GM23248 (cell line): ENCODE measurements at regions not wholly inside any gene's neighbourhood (a gene's known extent, or its start where the extent isn't known, plus 50 kb on each side); places are given as distances from the start of the nearest gene placed in this dataset.
"Not testable (repeated sequence)": the region's sequence is repeated elsewhere in the genome, so short reads cannot be mapped to it uniquely, and the experiment has no call there.

Experiments
- DNase-seq: peaks from one replicate; pipeline ENCODE4 v3.0.0-alpha.2; 2015
- H2AFZ ChIP-seq: fragments of 200-600 bp; sonication (generic); 2 replicates; pipeline ENCODE4 v1.6.1; 2016; ENCODE audit warnings: antibody characterized with exemption
- H3F3A ChIP-seq: fragments of 200-600 bp; sonication (generic); 2 replicates; pipeline ENCODE4 v1.6.1; 2016; ENCODE audit warnings: mild to moderate bottlenecking, antibody characterized with exemption, mixed run types; ENCODE audit not compliant: insufficient read depth
- H3K27ac ChIP-seq: fragments of 200-600 bp; sonication (generic); 2 replicates; pipeline ENCODE4 v1.5.1; 2016; ENCODE audit warnings: mild to moderate bottlenecking
- H3K27me3 ChIP-seq: fragments of 200-600 bp; sonication (generic); replicated peaks from 2 replicates; pipeline ENCODE4 v1.6.1; 2016; ENCODE audit warnings: mild to moderate bottlenecking; ENCODE audit not compliant: insufficient read depth
- H3K36me3 ChIP-seq: fragments of 200-600 bp; sonication (generic); 2 replicates; pipeline ENCODE4 v1.6.1; 2016; ENCODE audit warnings: low read depth, mild to moderate bottlenecking
- H3K4me1 ChIP-seq: fragments of 200-600 bp; sonication (generic); 2 replicates; pipeline ENCODE4 v1.6.1; 2016; ENCODE audit warnings: mild to moderate bottlenecking; ENCODE audit not compliant: insufficient read depth
- H3K4me2 ChIP-seq: fragments of 200-600 bp; sonication (generic); one replicate; pipeline ENCODE4 v1.6.1; 2016; ENCODE audit warnings: mild to moderate bottlenecking; ENCODE audit not compliant: unreplicated experiment
- H3K4me3 ChIP-seq: fragments of 200-600 bp; sonication (generic); 2 replicates; pipeline ENCODE4 v1.5.1; 2016; ENCODE audit warnings: mild to moderate bottlenecking
- H3K79me2 ChIP-seq: fragments of 200-600 bp; sonication (generic); 2 replicates; pipeline ENCODE4 v1.6.1; 2016; ENCODE audit warnings: mild to moderate bottlenecking; ENCODE audit not compliant: insufficient read depth
- H3K9ac ChIP-seq: fragments of 200-600 bp; sonication (generic); 2 replicates; pipeline ENCODE4 v1.6.1; 2016; ENCODE audit warnings: mild to moderate bottlenecking
- H3K9me2 ChIP-seq: fragments of 200-600 bp; sonication (generic); 2 replicates; pipeline ENCODE4 v1.6.1; 2016; ENCODE audit warnings: mixed run types, mild to moderate bottlenecking, moderate library complexity; ENCODE audit not compliant: insufficient read depth
- H3K9me3 ChIP-seq: fragments of 200-600 bp; sonication (generic); one replicate; pipeline ENCODE4 v1.6.1; 2017; ENCODE audit warnings: low read depth
- H4K20me1 ChIP-seq: fragments of 200-600 bp; sonication (generic); 2 replicates; pipeline ENCODE4 v1.6.0; 2016; ENCODE audit not compliant: insufficient read depth
- EZH2 ChIP-seq: fragments of 200-600 bp; sonication (generic); IDR thresholded peaks from 2 replicates; pipeline ENCODE4 v1.6.1; 2018; ENCODE audit warnings: antibody characterized with exemption, mild to moderate bottlenecking; ENCODE audit not compliant: insufficient read depth, poor library complexity, severe bottlenecking
- EZH2phosphoT487 ChIP-seq: fragments of 200-600 bp; sonication (generic); IDR thresholded peaks from 2 replicates; pipeline ENCODE4 v1.6.1; 2018; ENCODE audit warnings: antibody characterized with exemption, moderate library complexity, mild to moderate bottlenecking, low read depth; ENCODE audit not compliant: insufficient read depth
- WGBS, 2 experiments: methylation state at CpG; one replicate each; pipeline ENCODE4 v1.1.6; 2015 to 2017; ENCODE audit warnings: low lambda C conversion rate in 2 of 2, low coverage in 1 of 2; ENCODE audit errors: missing lambda C conversion rate in 2 of 2; 5-methylcytosine and 5-hydroxymethylcytosine counted together
- in situ Hi-C: fragments of 300-500 bp; cut with MboI; formaldehyde crosslinking; loops from 2 replicates; pipeline ENCODE4 v1.15.0; 2020

GRCh38 chr7:50251765-50252164, 52.8 kb upstream of the IKZF1 start:
- in situ Hi-C loops, result no loop called here
- H3K9ac ChIP-seq, result no peak overlapping the region
- no peaks in the 10 kb centered on the region for H4K20me1 ChIP-seq
- no peak overlapping the region for H3K27ac ChIP-seq
- DNase-seq, result no peak
- H3K4me1 ChIP-seq, result no peaks in the 10 kb centered on the region
- H3K4me3 ChIP-seq, result no peak overlapping the region
- no peak for TF ChIP-seq EZH2
- TF ChIP-seq EZH2phosphoT487, result no peak
- no peaks in the 10 kb centered on the region for H3K27me3 ChIP-seq
- no peaks in the 10 kb centered on the region for H3K36me3 ChIP-seq
- H3F3A ChIP-seq, result no peaks in the 10 kb centered on the region
- H3K79me2 ChIP-seq, result no peaks in the 10 kb centered on the region
- H3K9me3 ChIP-seq, result no peaks in the 10 kb centered on the region
- 15% methylated on average over 3 of the region's 3 CpGs for WGBS, 2 experiments
- no peak overlapping the region for H2AFZ ChIP-seq
- H3K4me2 ChIP-seq, result no peak overlapping the region
- H3K9me2 ChIP-seq, result no peaks in the 10 kb centered on the region

GRCh38 chr7:50246551-50246950, 58.0 kb upstream of the IKZF1 start:
- TF ChIP-seq EZH2phosphoT487, result no peak
- TF ChIP-seq EZH2, result no peak
- no peaks in the 10 kb centered on the region for H3K4me1 ChIP-seq
- WGBS, 2 experiments, result 14 to 24% methylated on average over 2 of the region's 2 CpGs
- no peaks in the 10 kb centered on the region for H3K36me3 ChIP-seq
- H4K20me1 ChIP-seq, result no peaks in the 10 kb centered on the region
- DNase-seq, result no peak
- H3F3A ChIP-seq, result no peaks in the 10 kb centered on the region
- no peaks in the 10 kb centered on the region for H3K9me3 ChIP-seq
- no peak overlapping the region for H3K9ac ChIP-seq
- H3K4me2 ChIP-seq, result no peak overlapping the region
- no peak overlapping the region for H3K4me3 ChIP-seq
- H3K27ac ChIP-seq, result no peak overlapping the region
- no peaks in the 10 kb centered on the region for H3K27me3 ChIP-seq
- in situ Hi-C loops, result no loop called here
- no peaks in the 10 kb centered on the region for H3K9me2 ChIP-seq
- no peaks in the 10 kb centered on the region for H3K79me2 ChIP-seq
- H2AFZ ChIP-seq, result no peak overlapping the region

GRCh38 chr7:50242111-50242510, 62.4 kb upstream of the IKZF1 start:
- H3F3A ChIP-seq, DNase-seq, H3K4me1 ChIP-seq, H3K79me2 ChIP-seq, H4K20me1 ChIP-seq, H3K9me3 ChIP-seq, H3K27me3 ChIP-seq, H3K4me3 ChIP-seq, H3K9ac ChIP-seq, H3K4me2 ChIP-seq, in situ Hi-C loops, H2AFZ ChIP-seq, H3K36me3 ChIP-seq, H3K27ac ChIP-seq, H3K9me2 ChIP-seq: not testable (repeated sequence)

GRCh38 chr7:50240699-50241098, 63.8 kb upstream of the IKZF1 start:
- H3K9ac ChIP-seq, H3K36me3 ChIP-seq, H3K4me1 ChIP-seq, H3F3A ChIP-seq, DNase-seq, H4K20me1 ChIP-seq, in situ Hi-C loops, H3K9me2 ChIP-seq, H3K27ac ChIP-seq, H3K79me2 ChIP-seq, H3K4me3 ChIP-seq, H2AFZ ChIP-seq, H3K27me3 ChIP-seq, H3K9me3 ChIP-seq, H3K4me2 ChIP-seq: not testable (repeated sequence)

- no peaks in the 10 kb centered on the region for H3F3A ChIP-seq
- DNase-seq, result no peak
- TF ChIP-seq EZH2 (no peak), EZH2phosphoT487 (no peak)
- whole genome bisulfite sequencing, 2 experiments, result 26 to 27% methylated on average over 3 of the region's 3 CpGs
- no peaks in the 10 kb centered on the region for H3K79me2 ChIP-seq
- no peaks in the 10 kb centered on the region for H3K9me3 ChIP-seq
- no peak overlapping the region for H3K27ac ChIP-seq
- H3K9ac ChIP-seq, result no peak overlapping the region
- no peaks in the 10 kb centered on the region for H3K4me1 ChIP-seq
- no peak overlapping the region for H3K4me2 ChIP-seq
- in situ Hi-C loops, result no loop called here
- H3K27me3 ChIP-seq, result no peaks in the 10 kb centered on the region
- H2AFZ ChIP-seq, result no peak overlapping the region
- no peak overlapping the region for H3K4me3 ChIP-seq
- H4K20me1 ChIP-seq, result no peaks in the 10 kb centered on the region
- no peaks in the 10 kb centered on the region for H3K36me3 ChIP-seq
- H3K9me2 ChIP-seq, result no peaks in the 10 kb centered on the region
Measured at GRCh38 chr7:50229964-50230363, 74.6 kb upstream of the IKZF1 start.
